GM19463 (cell line): ENCODE measurements at regions not wholly inside any gene's neighbourhood (a gene's known extent, or its start where the extent isn't known, plus 50 kb on each side); places are given as distances from the start of the nearest gene placed in this dataset.
A peak's percentile ranks its signal among the peaks of the same experiment; 100 is the strongest.
"Not testable (repeated sequence)": the region's sequence is repeated elsewhere in the genome, so short reads cannot be mapped to it uniquely, and the experiment has no call there.

ENCODE experiments used
- ATAC-seq: cut with Tn5 transposase; IDR thresholded peaks from one replicate; pipeline ENCODE4 v1.9.1; 2021; ENCODE audit warnings: mild to moderate bottlenecking, moderate library complexity; ENCODE audit not compliant: unreplicated experiment

DNA sequence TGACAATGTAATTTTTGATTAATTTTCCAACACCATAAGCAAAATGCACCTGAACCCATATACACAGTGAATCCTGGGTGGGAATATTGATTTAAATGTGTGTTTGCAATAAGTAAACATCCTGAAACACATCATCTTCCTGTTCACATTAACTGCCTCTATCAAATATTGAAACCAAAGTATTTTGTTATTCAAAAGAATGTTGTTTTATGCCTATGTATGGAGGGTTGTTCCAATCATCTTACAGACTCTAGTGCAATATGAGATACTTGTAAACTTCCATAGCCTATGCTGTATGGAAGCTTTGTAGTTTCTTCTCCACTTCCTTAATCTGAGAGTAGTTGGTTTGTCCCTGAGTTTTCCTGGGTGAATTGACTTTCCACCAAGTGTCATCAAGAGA, 105.4 kb upstream of the SLC7A11 start:
- no peak for ATAC-seq

DNA sequence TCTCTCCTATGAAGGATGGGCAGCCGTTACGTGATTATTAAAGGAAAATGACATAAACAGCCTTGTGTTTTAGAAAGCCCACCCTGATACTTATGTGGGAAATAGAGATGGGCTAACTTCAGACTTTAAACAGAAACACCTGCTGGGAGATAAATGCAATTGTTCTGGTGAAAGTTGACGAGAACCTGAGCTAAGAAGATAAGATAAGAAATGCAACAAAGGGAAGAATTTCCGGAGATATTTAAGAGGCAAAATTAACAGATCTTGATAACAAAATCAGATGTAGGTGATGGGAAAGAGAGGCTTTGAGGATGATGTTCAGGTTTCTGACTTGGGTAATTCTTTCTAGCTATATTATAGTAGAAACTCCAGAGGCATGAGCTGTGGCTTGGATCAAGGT, 102.7 kb upstream of the SLC7A11 start:
- no peak for ATAC-seq

DNA sequence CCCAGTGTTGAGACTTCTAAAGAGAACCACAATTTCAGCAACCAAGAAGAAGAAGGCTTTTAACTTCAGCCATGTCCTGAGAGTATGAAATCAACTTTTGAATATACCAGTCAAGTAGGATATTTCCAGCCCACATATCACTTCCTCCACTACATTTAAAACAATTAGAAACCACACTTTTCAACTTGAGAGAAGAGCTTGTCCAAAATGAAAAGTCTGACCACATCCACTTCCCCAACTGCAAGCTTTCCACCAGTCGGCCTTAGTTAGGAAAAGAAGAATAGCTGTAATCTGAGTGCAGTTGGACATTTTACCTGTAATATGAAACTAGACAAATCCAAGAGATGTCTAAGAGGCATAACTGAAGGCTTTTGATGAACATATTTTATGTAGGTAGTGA, 101.9 kb upstream of the SLC7A11 start:
- no peak for ATAC-seq

DNA sequence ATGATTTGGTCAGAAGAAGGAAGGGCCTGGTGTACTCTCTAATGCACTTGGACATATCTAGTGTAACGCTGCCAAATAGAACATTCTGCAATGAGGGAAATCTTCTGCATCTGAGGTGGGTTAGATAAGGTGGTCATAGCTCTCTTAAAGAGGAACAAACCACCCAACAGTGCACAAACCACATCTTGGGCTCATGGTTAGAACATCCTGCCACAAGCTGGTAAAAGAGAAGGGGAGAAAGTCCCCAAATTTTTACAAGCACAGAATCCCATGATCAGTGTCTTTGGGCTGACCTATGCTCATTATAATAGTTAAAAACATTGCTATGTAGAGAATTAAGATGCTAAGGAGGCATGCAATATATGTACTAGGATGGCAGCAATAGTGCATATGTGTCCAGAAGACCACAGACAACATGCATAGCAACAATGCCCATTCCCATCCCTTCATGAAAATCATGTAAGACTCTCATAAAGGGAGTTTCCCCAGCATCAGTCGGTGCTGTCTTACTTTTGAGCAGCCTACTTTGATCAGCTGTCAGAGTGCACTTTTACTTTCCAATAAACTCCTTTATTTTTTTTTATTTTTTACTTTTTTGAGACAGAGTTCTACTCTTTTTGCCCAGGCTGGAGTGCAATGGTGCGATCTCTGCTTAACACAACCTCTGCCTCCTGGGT, 99.7 kb upstream of the SLC7A11 start:
- ATAC-seq, result peak; percentile 76

DNA sequence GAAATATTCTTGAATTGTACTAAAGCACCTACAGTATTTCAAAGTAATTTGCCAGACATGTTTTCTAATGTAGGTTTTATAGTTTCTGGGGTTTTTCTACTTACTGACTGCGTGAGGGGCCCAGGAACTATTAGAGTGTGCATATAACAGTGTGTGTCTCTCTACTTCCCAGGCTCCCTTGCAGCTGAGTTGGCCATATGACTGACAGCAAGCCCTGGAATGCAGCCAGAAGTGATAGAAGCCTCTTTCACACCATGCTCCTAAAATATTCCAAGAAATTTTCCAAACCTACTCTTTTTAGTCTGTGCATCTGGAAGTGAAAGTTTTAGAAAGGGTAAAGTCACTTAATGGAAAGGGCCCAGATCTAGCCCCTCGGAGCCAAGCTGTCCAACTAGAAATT, 96.7 kb upstream of the SLC7A11 start:
- no peak for ATAC-seq

DNA sequence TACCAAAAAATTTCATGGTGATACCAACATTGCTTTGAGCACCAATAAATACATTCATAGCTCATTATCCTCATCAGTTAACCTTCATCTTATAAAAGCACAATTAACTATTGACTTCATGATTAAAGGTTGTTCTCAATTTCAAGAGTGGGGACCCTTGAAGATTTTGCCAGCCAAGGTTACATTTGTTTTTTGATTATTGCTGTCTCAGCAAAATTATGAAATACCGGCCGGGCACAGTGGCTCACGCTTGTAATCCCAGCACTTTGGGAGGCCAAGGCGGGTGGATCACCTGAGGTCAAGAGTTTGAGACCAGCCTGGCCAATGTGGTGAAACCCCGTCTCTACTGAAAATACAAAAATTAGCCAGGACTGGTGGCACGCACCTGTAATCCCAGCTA, 96.1 kb upstream of the SLC7A11 start:
- ATAC-seq, result not testable (repeated sequence)

DNA sequence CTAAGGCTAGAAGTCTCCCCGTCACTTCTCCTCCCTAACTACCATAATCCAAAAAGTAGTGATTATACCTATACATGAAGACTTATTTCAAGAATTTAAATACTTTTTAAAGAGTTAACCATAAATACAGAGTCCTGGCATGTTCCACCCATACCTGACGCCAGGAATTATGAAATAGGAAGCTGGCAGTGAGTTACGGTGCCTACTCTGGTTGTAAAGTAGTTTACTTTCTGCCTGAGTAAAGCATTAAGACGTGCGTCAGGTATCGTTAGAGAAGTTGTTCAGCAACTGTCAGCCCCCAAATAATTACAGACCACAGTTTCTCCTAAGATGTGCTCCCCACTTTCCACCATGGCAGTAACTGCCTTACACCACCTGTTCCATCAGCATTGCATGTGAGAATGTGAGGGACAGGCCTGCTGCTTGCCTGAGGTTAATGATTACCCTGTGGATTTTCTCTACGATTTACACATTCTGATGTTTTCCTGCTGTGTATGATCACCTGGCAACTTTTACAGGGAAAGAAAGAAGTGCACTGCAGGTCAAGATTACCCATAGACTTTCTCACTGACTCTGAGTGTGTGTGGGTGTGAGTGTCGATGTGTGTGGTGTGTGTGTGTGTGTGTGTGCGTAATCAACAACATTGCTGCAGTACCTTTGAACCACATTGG, 92.3 kb upstream of the SLC7A11 start:
- ATAC-seq, result no peak

DNA sequence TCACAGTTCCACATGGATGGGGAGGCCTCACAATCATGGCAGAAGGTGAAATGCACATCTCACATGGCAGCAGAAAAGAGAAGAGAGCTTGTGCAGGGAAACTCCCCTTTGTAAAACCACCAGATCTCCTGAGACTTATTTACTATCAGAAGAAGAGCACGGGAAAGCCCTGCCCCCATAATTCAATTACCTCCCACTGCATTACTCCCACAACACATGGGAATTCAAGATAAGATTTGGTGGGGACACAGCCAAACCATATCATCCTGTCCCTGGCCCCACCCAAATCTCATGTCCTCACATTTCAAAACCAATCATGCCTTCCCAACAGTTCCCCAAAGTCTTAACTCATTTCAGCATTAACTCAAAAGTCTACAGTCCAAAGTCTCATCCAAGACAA, 90.3 kb upstream of the SLC7A11 start:
- ATAC-seq, result not testable (repeated sequence)

DNA sequence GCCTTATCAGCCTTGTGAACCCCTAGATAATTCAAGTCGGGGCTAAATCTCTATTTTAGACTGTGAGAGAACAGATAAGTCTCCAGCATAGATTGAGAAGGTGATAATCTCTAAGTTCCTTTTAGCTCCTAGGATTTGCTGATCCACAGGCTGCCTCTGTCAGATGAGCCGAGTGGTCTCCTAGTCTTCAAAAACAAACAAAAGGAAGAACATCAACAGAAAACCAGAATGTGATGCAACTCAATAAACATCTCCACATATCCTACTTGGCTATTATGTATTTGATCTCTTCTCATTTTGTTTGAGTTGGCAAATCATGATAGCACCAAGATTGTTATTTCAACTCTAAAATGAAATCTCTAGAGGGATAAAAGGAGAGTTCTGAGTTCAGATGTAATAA, 88.4 kb upstream of the SLC7A11 start:
- ATAC-seq, result no peak

DNA sequence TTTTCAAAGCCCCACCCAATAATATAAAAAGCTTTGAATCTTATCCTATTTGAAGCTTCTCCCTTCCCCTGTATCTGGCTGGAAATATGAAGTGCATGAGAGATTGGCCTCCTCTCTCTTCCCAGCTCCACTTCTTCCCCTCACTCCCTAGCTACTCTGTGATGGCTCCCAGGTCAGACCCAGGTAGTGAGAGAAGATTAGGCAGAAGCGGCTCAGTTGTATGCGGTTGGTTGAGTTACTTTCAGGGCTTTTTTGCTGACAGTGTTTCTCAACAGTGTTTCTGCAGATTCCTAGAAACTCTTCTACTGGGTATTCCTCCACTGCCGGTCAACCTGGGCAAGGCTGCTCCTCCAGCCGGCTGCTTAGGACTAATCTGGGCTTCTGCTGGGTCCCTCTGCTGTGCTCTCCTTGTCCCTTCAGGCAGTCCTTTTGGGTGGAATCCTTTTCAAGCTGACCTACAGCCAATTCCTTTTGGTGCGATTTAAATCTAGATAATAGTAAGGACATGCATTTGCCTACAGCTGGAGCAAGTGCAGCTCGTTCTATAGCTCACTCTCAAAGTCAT, 87.4 kb upstream of the SLC7A11 start:
- ATAC-seq, result no peak

DNA sequence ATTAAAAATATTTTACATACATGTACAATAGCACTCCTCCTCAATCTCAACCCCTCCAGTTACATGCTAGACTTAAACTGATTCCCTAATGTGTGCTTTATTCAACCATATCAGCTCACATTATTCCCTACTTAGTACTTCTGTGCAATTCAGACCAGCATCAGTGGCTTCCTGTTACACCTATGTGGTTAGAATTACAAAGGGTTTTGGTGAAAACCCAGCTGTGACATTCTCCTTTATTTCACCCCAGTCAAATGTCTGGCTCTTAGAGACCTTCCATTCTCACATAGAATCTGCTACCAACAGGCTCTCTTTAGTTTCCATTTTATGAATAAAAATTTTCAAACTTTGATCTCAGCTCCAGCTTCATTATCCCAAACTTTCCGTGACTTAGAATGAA, 85.2 kb upstream of the SLC7A11 start:
- ATAC-seq, result no peak

DNA sequence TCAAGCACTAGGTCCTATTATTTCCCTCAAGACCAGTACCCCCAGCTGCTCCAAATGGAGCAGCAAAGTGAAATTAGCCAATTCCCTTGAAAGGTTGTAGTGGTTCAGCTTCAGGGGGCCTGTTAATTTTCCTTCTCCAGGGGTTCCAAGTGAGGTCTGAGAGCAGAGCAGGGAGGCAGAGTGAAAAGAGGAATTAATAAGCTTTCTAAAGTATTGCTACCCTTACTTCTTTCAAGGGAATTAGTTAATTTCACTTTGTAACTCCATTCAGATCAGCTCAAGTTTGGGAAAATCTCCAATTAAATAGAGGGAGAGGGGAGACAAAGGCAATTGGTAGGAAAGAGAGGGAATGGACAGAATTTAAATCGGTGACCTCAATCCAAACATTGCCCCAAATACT, 78.7 kb upstream of the SLC7A11 start:
- no peak for ATAC-seq

DNA sequence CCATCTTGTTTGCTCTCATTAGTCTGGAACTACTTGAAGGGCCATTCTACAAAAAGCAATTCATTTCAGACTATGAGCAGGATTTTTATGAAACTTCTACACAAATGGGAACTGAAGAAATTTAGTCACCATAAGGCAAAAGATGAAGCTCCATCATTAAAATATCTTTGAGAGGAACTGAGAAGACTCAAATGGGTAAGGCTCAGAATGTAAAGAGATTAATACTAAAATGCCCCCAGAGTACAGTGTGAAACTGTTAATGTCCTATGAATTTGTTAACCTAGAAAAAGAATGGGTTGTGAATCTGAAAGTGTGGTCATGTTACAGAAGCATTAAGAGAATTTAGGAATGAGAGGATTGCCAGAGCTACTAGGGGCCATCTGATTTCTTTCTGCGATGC, 77.9 kb upstream of the SLC7A11 start:
- ATAC-seq, result no peak

DNA sequence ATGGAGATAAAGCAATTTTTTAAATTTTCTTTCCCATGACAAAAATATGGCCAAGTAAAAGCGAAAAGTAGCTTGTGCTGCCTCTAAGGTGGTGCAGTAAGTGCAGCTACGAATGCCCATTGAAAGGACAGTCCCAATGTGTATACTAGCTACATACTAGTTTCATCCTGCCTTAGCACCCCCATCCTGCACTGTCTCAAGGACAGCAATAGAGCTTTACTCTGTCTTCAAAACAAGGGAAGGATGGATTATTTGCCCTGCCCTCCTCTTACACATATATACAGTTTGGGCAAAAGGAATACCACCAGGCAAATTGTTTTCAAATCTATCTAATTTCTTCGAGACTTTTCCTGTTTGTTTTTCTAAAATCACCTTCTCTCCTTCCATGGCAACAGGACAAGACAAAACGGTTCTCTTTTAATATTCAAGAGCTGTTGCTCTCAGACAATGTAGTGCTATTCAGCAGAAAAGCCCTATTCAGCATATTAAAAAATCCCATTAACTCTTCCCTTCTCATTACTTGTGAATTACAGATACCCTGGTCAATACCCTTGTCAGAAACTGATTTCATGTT, 75.1 kb upstream of the SLC7A11 start:
- no peak for ATAC-seq

DNA sequence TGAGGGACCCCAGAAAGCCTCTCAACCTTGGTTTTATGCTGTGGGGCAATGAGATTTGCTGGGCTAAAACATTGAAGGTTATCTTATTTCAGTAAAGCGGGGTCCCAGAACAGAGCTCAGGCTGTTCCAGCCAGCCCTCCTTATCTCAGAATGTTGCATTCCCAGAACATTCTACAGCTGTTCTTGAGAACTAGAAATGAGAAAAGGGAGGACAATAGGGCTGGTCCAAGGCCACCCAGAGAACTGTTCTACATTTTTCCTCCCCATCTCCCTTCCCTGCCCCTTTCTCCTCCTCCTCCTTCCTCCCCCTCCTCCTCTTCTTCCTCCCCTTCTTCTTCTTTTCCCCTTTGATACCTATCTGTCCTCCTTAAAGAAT, 70.4 kb upstream of the SLC7A11 start:
- no peak for ATAC-seq

DNA sequence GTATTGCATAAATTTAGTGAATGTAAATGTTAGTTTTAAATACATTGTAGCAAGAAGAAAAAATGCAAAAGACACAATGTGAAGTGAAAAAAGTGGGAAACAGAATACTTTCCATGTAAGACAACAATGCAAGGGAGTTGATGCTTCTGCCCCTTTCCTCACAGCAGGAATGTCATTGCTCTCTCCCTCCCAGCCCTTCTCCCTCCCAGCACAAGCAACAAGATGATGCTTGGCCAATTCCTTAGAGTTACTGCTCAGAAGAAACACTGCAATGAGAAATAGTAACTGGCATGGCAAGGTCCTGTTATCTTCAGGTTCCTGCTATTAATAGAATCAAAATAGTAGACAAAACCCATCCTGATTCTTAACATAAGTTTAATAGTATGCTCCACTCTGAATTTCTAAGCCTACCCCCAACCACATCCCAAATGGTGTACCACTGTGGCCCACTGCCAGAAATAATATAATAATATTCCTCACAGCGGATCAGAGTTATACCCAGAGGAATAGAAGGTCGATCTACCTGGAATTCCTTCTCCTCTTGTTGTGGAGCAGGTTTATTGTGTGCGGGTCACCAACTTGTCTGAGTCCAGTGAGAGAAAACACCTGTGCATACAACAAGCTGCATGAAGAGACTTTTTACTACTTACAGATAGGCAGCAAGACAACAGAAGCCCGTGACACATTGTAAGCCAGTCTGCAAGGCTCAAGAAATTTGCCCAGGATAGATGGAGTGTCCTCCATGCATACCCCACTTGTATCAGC, 69.8 kb upstream of the SLC7A11 start:
- ATAC-seq, result no peak

DNA sequence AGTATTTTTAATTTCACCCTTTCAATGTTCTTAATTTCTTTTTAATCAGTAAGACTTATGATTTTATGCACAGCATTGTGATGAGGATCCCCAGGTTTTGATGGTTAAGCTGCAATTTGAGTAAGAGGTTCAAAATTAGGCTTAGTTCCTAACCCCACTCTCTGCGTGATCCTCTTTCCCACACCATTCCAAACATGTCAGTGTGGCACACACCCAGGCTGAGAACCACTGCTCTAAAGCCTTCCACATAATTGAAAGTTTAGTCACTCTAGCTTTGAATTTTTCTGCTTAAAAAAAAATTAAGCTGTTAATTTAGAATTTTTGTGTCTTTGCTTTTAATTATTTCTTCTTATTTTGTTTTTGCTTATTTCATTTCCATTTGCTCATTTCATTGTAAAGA, 68.8 kb upstream of the SLC7A11 start:
- no peak for ATAC-seq

DNA sequence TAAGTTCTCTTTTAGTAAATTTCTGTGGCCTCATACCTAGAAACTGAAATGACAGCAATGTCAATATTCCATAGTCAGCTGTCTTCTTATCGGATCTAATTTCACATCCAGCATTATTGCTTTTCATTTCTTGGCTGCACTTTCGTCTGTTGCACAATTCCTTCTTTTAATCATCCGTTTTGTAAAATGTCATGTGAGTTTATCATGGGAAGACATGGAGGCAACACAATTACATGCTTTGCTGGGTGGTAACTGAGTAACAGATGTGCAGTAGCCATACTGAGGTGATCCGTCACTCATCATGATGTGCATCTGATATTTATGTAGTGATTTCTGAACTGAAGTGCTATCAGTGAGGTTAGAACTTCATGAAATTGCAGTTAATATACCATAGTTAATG, 68.3 kb upstream of the SLC7A11 start:
- no peak for ATAC-seq

DNA sequence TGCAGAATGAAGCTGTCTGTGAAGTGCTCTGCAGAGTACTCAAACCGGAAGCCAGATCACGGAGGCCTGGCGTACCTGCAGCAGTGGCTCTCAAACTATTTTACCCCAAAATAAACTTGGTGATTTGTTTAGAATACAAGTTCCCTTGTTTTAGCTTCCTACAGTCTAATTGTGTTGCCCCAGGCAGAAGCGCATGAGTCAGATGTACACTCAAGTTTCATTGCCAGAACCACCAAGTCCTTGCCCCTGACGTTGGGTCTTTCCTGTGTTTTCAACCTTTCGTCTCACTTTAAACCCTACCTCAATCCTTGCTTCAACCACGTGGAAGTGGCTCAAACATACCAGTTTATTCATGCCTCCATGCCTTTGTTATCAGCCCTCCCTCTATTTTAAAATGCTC, 66.2 kb upstream of the SLC7A11 start:
- ATAC-seq, result no peak

DNA sequence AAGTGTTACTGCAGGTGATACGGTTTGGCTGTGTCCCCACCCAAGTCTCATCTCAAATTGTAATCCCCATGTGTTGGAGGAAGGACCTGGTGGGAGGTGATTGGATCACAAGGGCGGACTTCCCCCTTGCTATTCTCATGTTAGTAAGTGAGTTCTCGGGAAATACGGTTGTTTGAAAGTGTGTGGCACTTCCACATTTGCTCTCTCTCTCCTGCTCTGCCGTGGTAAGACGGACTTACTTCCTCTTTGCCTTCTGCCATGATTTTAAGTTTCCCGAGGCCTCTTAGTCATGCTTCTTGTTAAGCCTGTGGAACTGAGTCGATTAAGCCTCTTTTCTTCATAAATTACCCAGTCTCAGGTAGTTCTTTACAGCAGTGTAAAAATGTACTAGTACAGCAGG, 65.2 kb upstream of the SLC7A11 start:
- ATAC-seq, result no peak

DNA sequence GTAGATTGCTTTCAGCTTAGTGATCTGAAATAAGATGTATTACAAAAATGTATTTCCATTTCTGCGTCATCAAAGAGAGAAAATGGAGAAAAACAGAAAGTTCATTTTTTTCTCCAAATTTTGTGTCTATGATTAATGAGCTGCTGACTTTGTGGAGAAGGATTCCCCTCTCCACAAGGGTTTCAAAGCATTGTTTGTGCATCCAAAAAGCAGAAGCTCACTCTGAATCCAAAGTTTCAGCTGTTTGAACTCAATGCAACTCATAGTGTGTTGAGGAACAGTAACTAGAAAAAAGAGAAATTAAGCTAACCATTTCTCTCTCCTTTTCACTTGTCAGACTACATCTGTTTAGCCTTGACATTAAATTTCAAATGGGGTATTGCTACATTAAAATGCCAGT, 62.9 kb upstream of the SLC7A11 start:
- ATAC-seq, result no peak

DNA sequence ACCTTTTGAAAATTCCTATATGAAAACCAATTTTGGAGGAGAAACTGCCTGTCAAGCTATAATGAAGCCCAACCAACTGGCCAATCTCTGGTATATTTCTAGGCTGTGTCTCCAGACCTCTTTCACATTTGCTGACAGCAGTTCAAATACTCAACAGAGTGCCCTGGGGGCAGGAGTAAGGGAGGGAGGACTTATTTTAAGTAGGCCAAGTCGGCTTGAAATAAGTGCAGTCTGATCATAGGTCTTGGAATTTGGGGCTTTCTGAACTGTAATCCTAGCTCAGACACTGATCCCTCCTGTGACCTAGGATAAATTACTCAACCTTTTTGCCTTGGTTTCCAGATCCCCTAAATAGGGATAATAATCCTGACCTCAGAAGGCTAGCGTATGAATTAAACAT, 59.4 kb upstream of the SLC7A11 start:
- ATAC-seq, result no peak
